Endodermal cell (in vitro differentiated cells): ENCODE measurements at regions not wholly inside any gene's neighbourhood (a gene's known extent, or its start where the extent isn't known, plus 50 kb on each side); places are given as distances from the start of the nearest gene placed in this dataset.

ENCODE experiments used
- DNase-seq: peaks from one replicate; pipeline ENCODE4 v3.0.0-alpha.2; 2017
- H3K27ac ChIP-seq: 2 replicates; pipeline ENCODE4 v1.5.1; 2013; ENCODE audit warnings: mild to moderate bottlenecking, low read depth, low read length, moderate library complexity
- H3K27me3 ChIP-seq: 2 replicates; pipeline ENCODE4 v1.6.1; 2013; ENCODE audit warnings: mild to moderate bottlenecking, low read length, moderate library complexity; ENCODE audit not compliant: insufficient read depth, control insufficient read depth, poor library complexity, severe bottlenecking
- H3K36me3 ChIP-seq: 2 replicates; pipeline ENCODE4 v1.7.0; 2013; ENCODE audit warnings: mild to moderate bottlenecking, low read length, moderate library complexity; ENCODE audit not compliant: control insufficient read depth, insufficient read depth
- H3K4me1 ChIP-seq: one replicate; pipeline ENCODE4 v1.7.0; 2013; ENCODE audit warnings: low read length; ENCODE audit not compliant: control insufficient read depth, insufficient read depth
- H3K4me3 ChIP-seq: 2 replicates; pipeline ENCODE4 v1.5.1; 2013; ENCODE audit warnings: mild to moderate bottlenecking, low read length, moderate library complexity
- H3K9ac ChIP-seq: 2 replicates; pipeline ENCODE4 v1.6.1; 2013; ENCODE audit warnings: mild to moderate bottlenecking, low read length, moderate library complexity; ENCODE audit not compliant: poor library complexity, severe bottlenecking; ENCODE audit errors: extremely low read depth
- H3K9me3 ChIP-seq: 2 replicates; pipeline ENCODE4 v1.6.1; 2013; ENCODE audit warnings: mild to moderate bottlenecking, low read length, moderate library complexity; ENCODE audit not compliant: control insufficient read depth
- H3K27ac Mint-ChIP-seq: 2 replicates; pipeline ENCODE4 v1.8.0; 2020; ENCODE audit warnings: mixed read lengths
- H3K27me3 Mint-ChIP-seq: 2 replicates; pipeline ENCODE4 v1.8.0; 2021; ENCODE audit warnings: mild to moderate bottlenecking, mixed read lengths; ENCODE audit not compliant: insufficient read depth
- H3K36me3 Mint-ChIP-seq: 2 replicates; pipeline ENCODE4 v1.8.0; 2020; ENCODE audit warnings: low read depth, mixed read lengths
- H3K4me1 Mint-ChIP-seq: 2 replicates; pipeline ENCODE4 v1.8.0; 2020; ENCODE audit warnings: mixed read lengths
- H3K4me3 Mint-ChIP-seq: 2 replicates; pipeline ENCODE4 v1.8.0; 2020; ENCODE audit warnings: mild to moderate bottlenecking, moderate library complexity, mixed read lengths
- H3K9me3 Mint-ChIP-seq: 2 replicates; pipeline ENCODE4 v1.8.0; 2020; ENCODE audit warnings: mild to moderate bottlenecking, mixed read lengths
- WGBS, 2 experiments: methylation state at CpG; one replicate each; pipeline versions ENCODE4 v1.1.5 to v1.1.7; 2013; ENCODE audit warnings: missing lambda C conversion rate in 2 of 2, mixed read lengths in 1 of 2; ENCODE audit not compliant: insufficient coverage in 1 of 2, insufficient read length in 1 of 2; 5-methylcytosine and 5-hydroxymethylcytosine counted together
- TF ChIP-seq, protein P1 (sequence below): fragments of 200-600 bp; sonication (generic); conservative IDR thresholded peaks from 2 replicates; pipeline ENCODE4 v1.5.0; 2021; ENCODE audit warnings: antibody characterized with exemption, mild to moderate bottlenecking

GRCh38 chr15:36356466-36356865, 223.0 kb upstream of the CDIN1 start:
- Histone ChIP-seq H3K27me3 (no peaks in the 10 kb centered on the region), H3K27ac (no peak overlapping the region), H3K36me3 (no peaks in the 10 kb centered on the region), H3K4me1 (peaks cover 12% of the 10 kb centered on the region), H3K9me3 (no peaks in the 10 kb centered on the region), H3K4me3 (no peak overlapping the region), H3K9ac (no peak overlapping the region)
- TF ChIP-seq, protein P1, sequence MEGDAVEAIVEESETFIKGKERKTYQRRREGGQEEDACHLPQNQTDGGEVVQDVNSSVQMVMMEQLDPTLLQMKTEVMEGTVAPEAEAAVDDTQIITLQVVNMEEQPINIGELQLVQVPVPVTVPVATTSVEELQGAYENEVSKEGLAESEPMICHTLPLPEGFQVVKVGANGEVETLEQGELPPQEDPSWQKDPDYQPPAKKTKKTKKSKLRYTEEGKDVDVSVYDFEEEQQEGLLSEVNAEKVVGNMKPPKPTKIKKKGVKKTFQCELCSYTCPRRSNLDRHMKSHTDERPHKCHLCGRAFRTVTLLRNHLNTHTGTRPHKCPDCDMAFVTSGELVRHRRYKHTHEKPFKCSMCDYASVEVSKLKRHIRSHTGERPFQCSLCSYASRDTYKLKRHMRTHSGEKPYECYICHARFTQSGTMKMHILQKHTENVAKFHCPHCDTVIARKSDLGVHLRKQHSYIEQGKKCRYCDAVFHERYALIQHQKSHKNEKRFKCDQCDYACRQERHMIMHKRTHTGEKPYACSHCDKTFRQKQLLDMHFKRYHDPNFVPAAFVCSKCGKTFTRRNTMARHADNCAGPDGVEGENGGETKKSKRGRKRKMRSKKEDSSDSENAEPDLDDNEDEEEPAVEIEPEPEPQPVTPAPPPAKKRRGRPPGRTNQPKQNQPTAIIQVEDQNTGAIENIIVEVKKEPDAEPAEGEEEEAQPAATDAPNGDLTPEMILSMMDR: no peak
- H3K36me3 Mint-ChIP-seq: no peaks in the 10 kb centered on the region
- H3K27ac Mint-ChIP-seq: no peak overlapping the region
- WGBS, 2 experiments: 87 to 94% methylated on average over 4 of the region's 4 CpGs
- H3K4me1 Mint-ChIP-seq: peaks cover 14% of the 10 kb centered on the region
- H3K27me3 Mint-ChIP-seq: no peaks in the 10 kb centered on the region
- DNase-seq: no peak
- peaks cover 2% of the 10 kb centered on the region for H3K9me3 Mint-ChIP-seq
- no peak overlapping the region for H3K4me3 Mint-ChIP-seq

DNA sequence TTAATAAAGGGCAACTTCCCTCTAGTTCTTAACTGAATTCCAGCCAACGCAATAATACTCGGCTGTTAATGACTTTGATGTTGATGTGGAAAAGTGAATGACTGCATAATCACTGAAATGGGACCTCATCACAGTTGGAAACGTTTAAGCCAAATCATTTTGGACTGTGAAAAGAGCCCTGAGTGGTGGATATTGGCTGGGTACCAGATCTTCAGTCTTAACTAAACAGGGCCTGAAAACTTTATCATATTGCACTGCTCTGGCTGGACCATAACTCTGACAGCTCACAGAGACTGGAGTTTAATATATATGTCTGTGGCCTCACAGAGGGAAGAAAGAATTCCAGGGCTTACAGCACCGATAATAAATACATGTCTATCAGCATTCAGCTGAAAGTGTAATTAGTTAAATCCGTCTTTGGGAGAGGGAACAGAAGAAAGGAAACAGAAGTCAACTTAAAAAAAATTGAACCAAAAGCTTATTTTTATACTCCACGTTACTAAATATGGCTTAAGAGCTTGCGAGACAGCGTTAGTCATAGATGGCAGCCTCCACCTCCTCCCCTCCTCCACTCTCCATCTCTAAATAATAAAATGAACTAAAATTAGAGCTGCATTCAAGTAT, 222.3 kb upstream of the CDIN1 start:
- Mint-ChIP-seq H3K9me3 (peaks cover 2% of the 10 kb centered on the region), H3K27me3 (no peaks in the 10 kb centered on the region), H3K27ac (no peak overlapping the region), H3K4me1 (peaks cover 14% of the 10 kb centered on the region), H3K4me3 (no peak overlapping the region), H3K36me3 (no peaks in the 10 kb centered on the region)
- H3K27ac ChIP-seq: no peak overlapping the region
- H3K4me3 ChIP-seq: no peak overlapping the region
- peaks cover 12% of the 10 kb centered on the region for H3K4me1 ChIP-seq
- no peaks in the 10 kb centered on the region for H3K27me3 ChIP-seq
- no peak for DNase-seq
- no peaks in the 10 kb centered on the region for H3K9me3 ChIP-seq
- no peak overlapping the region for H3K9ac ChIP-seq
- WGBS, 2 experiments: 81 to 82% methylated on average over 5 to 8 of the region's 8 CpGs
- TF ChIP-seq, protein P1: no peak
- no peaks in the 10 kb centered on the region for H3K36me3 ChIP-seq

GRCh38 chr15:36358094-36358493, 221.3 kb upstream of the CDIN1 start:
- no peak overlapping the region for H3K4me3 Mint-ChIP-seq
- Histone ChIP-seq H3K4me1 (peaks cover 12% of the 10 kb centered on the region), H3K36me3 (no peaks in the 10 kb centered on the region), H3K27ac (no peak overlapping the region), H3K9me3 (no peaks in the 10 kb centered on the region), H3K4me3 (no peak overlapping the region), H3K9ac (no peak overlapping the region), H3K27me3 (no peaks in the 10 kb centered on the region)
- H3K4me1 Mint-ChIP-seq: peaks cover 14% of the 10 kb centered on the region
- DNase-seq: no peak
- no peaks in the 10 kb centered on the region for H3K27me3 Mint-ChIP-seq
- no peak overlapping the region for H3K27ac Mint-ChIP-seq
- TF ChIP-seq, protein P1: no peak
- no peaks in the 10 kb centered on the region for H3K36me3 Mint-ChIP-seq
- peaks cover 2% of the 10 kb centered on the region for H3K9me3 Mint-ChIP-seq
- 84 to 87% methylated on average over 1 to 2 of the region's 2 CpGs for WGBS, 2 experiments
